ENCODE measurements at regions not wholly inside any gene's neighbourhood (a gene's known extent, or its start where the extent isn't known, plus 50 kb on each side); places are given as distances from the start of the nearest gene placed in this dataset.
"Not testable (repeated sequence)": the region's sequence is repeated elsewhere in the genome, so short reads cannot be mapped to it uniquely, and the experiment has no call there.

GRCh38 chr6:81608776-81609175 lies 143.7 kb downstream of the TENT5A start:
- no peak for TF ChIP-seq CTCF (IDR thresholded peaks at IDR 0.05; ENCODE audit: extremely low read depth, insufficient read depth, missing control alignments)
- in situ Hi-C loops (cut with MboI; ENCODE audit: low pct_unique_long_range_greater_than_20kb, low sequenced_read_pairs, unreplicated experiment): no loop called here
- no peak for DNase-seq (ENCODE audit: low spot score)

GRCh38 chr6:81606965-81607381 lies 145.5 kb downstream of the TENT5A start:
- no peak for DNase-seq (ENCODE audit: low spot score)
- no peak for TF ChIP-seq CTCF (IDR thresholded peaks at IDR 0.05; ENCODE audit: extremely low read depth, insufficient read depth, missing control alignments)
- in situ Hi-C loops (cut with MboI; ENCODE audit: low pct_unique_long_range_greater_than_20kb, low sequenced_read_pairs, unreplicated experiment): no loop called here

GRCh38 chr6:81605526-81605925 lies 147.0 kb downstream of the TENT5A start:
- in situ Hi-C loops (cut with MboI; ENCODE audit: low pct_unique_long_range_greater_than_20kb, low sequenced_read_pairs, unreplicated experiment): no loop called here
- DNase-seq (ENCODE audit: low spot score): no peak
- no peak for TF ChIP-seq CTCF (IDR thresholded peaks at IDR 0.05; ENCODE audit: extremely low read depth, insufficient read depth, missing control alignments)

- in situ Hi-C loops (cut with MboI; ENCODE audit: low pct_unique_long_range_greater_than_20kb, low sequenced_read_pairs, unreplicated experiment): no loop called here
- no peak for DNase-seq (ENCODE audit: low spot score)
- TF ChIP-seq CTCF (IDR thresholded peaks at IDR 0.05; ENCODE audit: extremely low read depth, insufficient read depth, missing control alignments): no peak
Observed at GRCh38 chr6:81601918-81602317, 150.6 kb downstream of the TENT5A start.

GRCh38 chr6:81600488-81600887 lies 152.0 kb downstream of the TENT5A start:
- DNase-seq (ENCODE audit: low spot score); in situ Hi-C loops (cut with MboI; ENCODE audit: low pct_unique_long_range_greater_than_20kb, low sequenced_read_pairs, unreplicated experiment): not testable (repeated sequence)

GRCh38 chr6:81594501-81594900 lies 158.0 kb downstream of the TENT5A start:
- no peak for TF ChIP-seq CTCF (IDR thresholded peaks at IDR 0.05; ENCODE audit: extremely low read depth, insufficient read depth, missing control alignments)
- DNase-seq (ENCODE audit: low spot score): no peak
- in situ Hi-C loops (cut with MboI; ENCODE audit: low pct_unique_long_range_greater_than_20kb, low sequenced_read_pairs, unreplicated experiment): no loop called here

GRCh38 chr6:81590314-81590691 lies 162.2 kb downstream of the TENT5A start:
- no peak for TF ChIP-seq CTCF (IDR thresholded peaks at IDR 0.05; ENCODE audit: extremely low read depth, insufficient read depth, missing control alignments)
- DNase-seq (ENCODE audit: low spot score): no peak
- in situ Hi-C loops (cut with MboI; ENCODE audit: low pct_unique_long_range_greater_than_20kb, low sequenced_read_pairs, unreplicated experiment): no loop called here

Measured in GM13977 (cell line).